ENCODE measurements at regions not wholly inside any gene's neighbourhood (a gene's known extent, or its start where the extent isn't known, plus 50 kb on each side); places are given as distances from the start of the nearest gene placed in this dataset.
"Not testable (repeated sequence)": the region's sequence is repeated elsewhere in the genome, so short reads cannot be mapped to it uniquely, and the experiment has no call there.

- no peak for ATAC-seq
- H3K9me3 Mint-ChIP-seq: peaks cover 0 to 5% of the 10 kb centered on the region in 2 donors
- H3K27ac Mint-ChIP-seq: no peak overlapping the region
- DNase-seq (ENCODE audit: low spot score in 2 of 2): no peak
- H3K36me3 Mint-ChIP-seq: no peaks in the 10 kb centered on the region
These were observed 50.2 kb upstream of the CPNE4 start for GRCh38 chr3:132084982-132085381.

GRCh38 chr3:132087356-132087755 lies 52.5 kb upstream of the CPNE4 start:
- no peaks in the 10 kb centered on the region for H3K9me3 Mint-ChIP-seq
- DNase-seq (ENCODE audit: low spot score in 2 of 2) (no peak), ATAC-seq (no peak)
- no peaks in the 10 kb centered on the region for H3K36me3 Mint-ChIP-seq
- no peak overlapping the region for H3K27ac Mint-ChIP-seq

- Mint-ChIP-seq H3K27ac (no peak overlapping the region), H3K9me3 (no peaks in the 10 kb centered on the region), H3K36me3 (no peaks in the 10 kb centered on the region)
- DNase-seq (ENCODE audit: low spot score in 2 of 2) (no peak), ATAC-seq (no peak)
These were observed 53.5 kb upstream of the CPNE4 start for GRCh38 chr3:132088291-132088690.

GRCh38 chr3:132090921-132091320 lies 56.1 kb upstream of the CPNE4 start:
- Mint-ChIP-seq H3K36me3 (no peaks in the 10 kb centered on the region), H3K27ac (no peak overlapping the region), H3K9me3 (no peaks in the 10 kb centered on the region)
- ATAC-seq (no peak), DNase-seq (ENCODE audit: low spot score in 2 of 2) (no peak)

- DNase-seq (ENCODE audit: low spot score in 2 of 2): no peak
- H3K27ac Mint-ChIP-seq: no peak overlapping the region
- no peak for ATAC-seq
- H3K9me3 Mint-ChIP-seq: peaks cover 4% of the 10 kb centered on the region in 2 donors
- no peaks in the 10 kb centered on the region for H3K36me3 Mint-ChIP-seq
These were observed 81.8 kb upstream of the CPNE4 start for GRCh38 chr3:132116601-132117000.

- DNase-seq (ENCODE audit: low spot score in 2 of 2) (no peak), ATAC-seq (no peak)
- Mint-ChIP-seq H3K9me3 (peaks cover 4 to 10% of the 10 kb centered on the region in 2 donors), H3K36me3 (no peaks in the 10 kb centered on the region), H3K27ac (no peak overlapping the region)
These were observed 82.8 kb upstream of the CPNE4 start for GRCh38 chr3:132117642-132118041.

GRCh38 chr3:132119531-132119930 lies 84.7 kb upstream of the CPNE4 start:
- H3K9me3 Mint-ChIP-seq: peaks cover 7 to 10% of the 10 kb centered on the region in 2 donors
- no peak overlapping the region for H3K27ac Mint-ChIP-seq
- ATAC-seq: no peak
- no peaks in the 10 kb centered on the region for H3K36me3 Mint-ChIP-seq
- DNase-seq (ENCODE audit: low spot score in 2 of 2): no peak

- Mint-ChIP-seq H3K27ac (no peak overlapping the region), H3K9me3 (peaks cover 6 to 7% of the 10 kb centered on the region in 2 donors), H3K36me3 (no peaks in the 10 kb centered on the region)
- DNase-seq (ENCODE audit: low spot score in 2 of 2): no peak
- ATAC-seq: no peak
These were observed 89.3 kb upstream of the CPNE4 start for GRCh38 chr3:132124096-132124495.

- no peaks in the 10 kb centered on the region for H3K36me3 Mint-ChIP-seq
- no peak overlapping the region for H3K27ac Mint-ChIP-seq
- DNase-seq (ENCODE audit: low spot score in 2 of 2) (no peak), ATAC-seq (no peak)
- peaks cover 6 to 7% of the 10 kb centered on the region in 2 donors for H3K9me3 Mint-ChIP-seq
These were observed 90.0 kb upstream of the CPNE4 start for GRCh38 chr3:132124651-132125284.

- H3K36me3 Mint-ChIP-seq: no peaks in the 10 kb centered on the region
- DNase-seq (ENCODE audit: low spot score in 2 of 2): no peak
- no peak for ATAC-seq
- peaks cover 3 to 4% of the 10 kb centered on the region in 2 donors for H3K9me3 Mint-ChIP-seq
- H3K27ac Mint-ChIP-seq: no peak overlapping the region
These were observed 99.8 kb upstream of the CPNE4 start for GRCh38 chr3:132134611-132135010.

GRCh38 chr3:132135628-132136333 lies 101.0 kb upstream of the CPNE4 start:
- no peak for DNase-seq (ENCODE audit: low spot score in 2 of 2)
- Mint-ChIP-seq H3K36me3 (no peaks in the 10 kb centered on the region), H3K9me3 (peaks cover 0 to 4% of the 10 kb centered on the region in 2 donors), H3K27ac (no peak overlapping the region)
- ATAC-seq: no peak

- no peak for DNase-seq (ENCODE audit: low spot score in 2 of 2)
- Mint-ChIP-seq H3K36me3 (no peaks in the 10 kb centered on the region), H3K27ac (no peak overlapping the region), H3K9me3 (peaks cover 0 to 4% of the 10 kb centered on the region in 2 donors)
- ATAC-seq: no peak
These were observed 101.5 kb upstream of the CPNE4 start for GRCh38 chr3:132136334-132136716.

GRCh38 chr3:132136902-132137301 lies 102.1 kb upstream of the CPNE4 start:
- H3K9me3 Mint-ChIP-seq, ATAC-seq: not testable (repeated sequence)

GRCh38 chr3:132145833-132146232 lies 111.0 kb upstream of the CPNE4 start:
- H3K36me3 Mint-ChIP-seq: no peaks in the 10 kb centered on the region
- ATAC-seq (no peak), DNase-seq (ENCODE audit: low spot score in 2 of 2) (no peak)
- H3K9me3 Mint-ChIP-seq: peaks cover 1 to 3% of the 10 kb centered on the region in 2 donors
- no peak overlapping the region for H3K27ac Mint-ChIP-seq

More at GRCh38 chr3:132136902-132137301, 102.1 kb upstream of the CPNE4 start:
- not testable (repeated sequence) for DNase-seq (ENCODE audit: low spot score in 2 of 2); H3K36me3 Mint-ChIP-seq; H3K27ac Mint-ChIP-seq

GRCh38 chr3:132154619-132155018 lies 119.8 kb upstream of the CPNE4 start:
- no peak for DNase-seq (ENCODE audit: low spot score in 2 of 2)
- Mint-ChIP-seq H3K27ac (no peak overlapping the region), H3K9me3 (peaks cover 0 to 4% of the 10 kb centered on the region in 2 donors), H3K36me3 (no peaks in the 10 kb centered on the region)
- ATAC-seq: no peak

GRCh38 chr3:132159145-132159544 lies 124.3 kb upstream of the CPNE4 start:
- Mint-ChIP-seq H3K27ac (no peak overlapping the region), H3K36me3 (no peaks in the 10 kb centered on the region), H3K9me3 (no peaks in the 10 kb centered on the region)
- no peak for DNase-seq (ENCODE audit: low spot score in 2 of 2)
- no peak for ATAC-seq

- DNase-seq (ENCODE audit: low spot score in 2 of 2): no peak
- ATAC-seq: no peak
- Mint-ChIP-seq H3K9me3 (no peaks in the 10 kb centered on the region), H3K27ac (no peak overlapping the region), H3K36me3 (no peaks in the 10 kb centered on the region)
These were observed 125.4 kb upstream of the CPNE4 start for GRCh38 chr3:132160198-132160597.

- DNase-seq (ENCODE audit: low spot score in 2 of 2) (no peak), ATAC-seq (no peak)
- H3K9me3 Mint-ChIP-seq: no peaks in the 10 kb centered on the region
- no peaks in the 10 kb centered on the region for H3K36me3 Mint-ChIP-seq
- H3K27ac Mint-ChIP-seq: no peak overlapping the region
These were observed 126.8 kb upstream of the CPNE4 start for GRCh38 chr3:132161608-132162007.

Data from activated naive CD4-positive, alpha-beta T cell treated with anti-CD3 and anti-CD28 coated beads, Interleukin-2, amount 50 U/mL, for 72 hours (primary cell).